PC-3 (cell line): ENCODE measurements at regions not wholly inside any gene's neighbourhood (a gene's known extent, or its start where the extent isn't known, plus 50 kb on each side); places are given as distances from the start of the nearest gene placed in this dataset.

Experiments
- CTCF ChIP-seq: fragments of 300-600 bp; sonication (generic); conservative IDR thresholded peaks from 2 replicates; pipeline ENCODE4 v1.5.1; 2017; ENCODE audit warnings: antibody characterized with exemption, low read depth, mild to moderate bottlenecking, low read length
- EZH2phosphoT487 ChIP-seq: fragments of 300-600 bp; sonication (generic); IDR thresholded peaks from 2 replicates; pipeline ENCODE4 v1.6.1; 2018; ENCODE audit warnings: mild to moderate bottlenecking, antibody characterized with exemption, low read length, borderline replicate concordance

- TF ChIP-seq CTCF (no peak), EZH2phosphoT487 (no peak)
Observed at GRCh38 chr18:2281086-2281485, 290.2 kb downstream of the METTL4 start.
